ENCODE measurements at regions not wholly inside any gene's neighbourhood (a gene's known extent, or its start where the extent isn't known, plus 50 kb on each side); places are given as distances from the start of the nearest gene placed in this dataset.

GRCh38 chr18:56276466-56276865 lies 361.9 kb downstream of the TXNL1 start:
- H3K4me3 Mint-ChIP-seq = no peak overlapping the region
- no peak for TF ChIP-seq CTCF (IDR thresholded peaks at IDR 0.05; ENCODE audit: unreplicated experiment in 3 of 3)
- H3K9me3 Mint-ChIP-seq = no peaks in the 10 kb centered on the region
- H3K27me3 Mint-ChIP-seq (ENCODE audit: low read depth) = no peaks in the 10 kb centered on the region
- H3K36me3 Mint-ChIP-seq (ENCODE audit: low read depth) = no peaks in the 10 kb centered on the region
- H3K27ac Mint-ChIP-seq = no peak overlapping the region
- H3K4me1 Mint-ChIP-seq = no peaks in the 10 kb centered on the region

GRCh38 chr18:56273541-56274219 lies 364.7 kb downstream of the TXNL1 start:
- Mint-ChIP-seq H3K4me1 (no peaks in the 10 kb centered on the region), H3K9me3 (no peaks in the 10 kb centered on the region), H3K4me3 (no peak overlapping the region), H3K27me3 (ENCODE audit: low read depth) (no peaks in the 10 kb centered on the region), H3K27ac (no peak overlapping the region), H3K36me3 (ENCODE audit: low read depth) (no peaks in the 10 kb centered on the region)
- TF ChIP-seq CTCF (IDR thresholded peaks at IDR 0.05; ENCODE audit: unreplicated experiment in 3 of 3) = no peak

- Mint-ChIP-seq H3K4me3 (no peak overlapping the region), H3K27ac (no peak overlapping the region), H3K36me3 (ENCODE audit: low read depth) (no peaks in the 10 kb centered on the region), H3K4me1 (no peaks in the 10 kb centered on the region), H3K9me3 (no peaks in the 10 kb centered on the region), H3K27me3 (ENCODE audit: low read depth) (no peaks in the 10 kb centered on the region)
- no peak for TF ChIP-seq CTCF (IDR thresholded peaks at IDR 0.05; ENCODE audit: unreplicated experiment in 3 of 3)
Observed at GRCh38 chr18:56270671-56271250, 367.6 kb downstream of the TXNL1 start.

- Mint-ChIP-seq H3K27me3 (ENCODE audit: low read depth) (no peaks in the 10 kb centered on the region), H3K27ac (no peak overlapping the region), H3K4me1 (no peaks in the 10 kb centered on the region), H3K9me3 (no peaks in the 10 kb centered on the region), H3K4me3 (no peak overlapping the region), H3K36me3 (ENCODE audit: low read depth) (no peaks in the 10 kb centered on the region)
- TF ChIP-seq CTCF (IDR thresholded peaks at IDR 0.05; ENCODE audit: unreplicated experiment in 3 of 3) = no peak
Observed at GRCh38 chr18:56269958-56270357, 368.4 kb downstream of the TXNL1 start.

GRCh38 chr18:56268952-56269351 lies 369.4 kb downstream of the TXNL1 start:
- no peaks in the 10 kb centered on the region for H3K9me3 Mint-ChIP-seq
- TF ChIP-seq CTCF (IDR thresholded peaks at IDR 0.05; ENCODE audit: unreplicated experiment in 3 of 3) = no peak
- H3K36me3 Mint-ChIP-seq (ENCODE audit: low read depth) = no peaks in the 10 kb centered on the region
- no peak overlapping the region for H3K27ac Mint-ChIP-seq
- H3K27me3 Mint-ChIP-seq (ENCODE audit: low read depth) = peaks cover 1% of the 10 kb centered on the region
- H3K4me3 Mint-ChIP-seq = no peak overlapping the region
- H3K4me1 Mint-ChIP-seq = no peaks in the 10 kb centered on the region

- H3K9me3 Mint-ChIP-seq = no peaks in the 10 kb centered on the region
- H3K27ac Mint-ChIP-seq = no peak overlapping the region
- no peaks in the 10 kb centered on the region for H3K36me3 Mint-ChIP-seq (ENCODE audit: low read depth)
- H3K4me1 Mint-ChIP-seq = no peaks in the 10 kb centered on the region
- H3K27me3 Mint-ChIP-seq (ENCODE audit: low read depth) = peaks cover 3% of the 10 kb centered on the region
- TF ChIP-seq CTCF (IDR thresholded peaks at IDR 0.05; ENCODE audit: unreplicated experiment in 3 of 3) = no peak
- H3K4me3 Mint-ChIP-seq = no peak overlapping the region
Observed at GRCh38 chr18:56267334-56267733, 371.1 kb downstream of the TXNL1 start.

Measured in nephron (organoid).